Ishikawa (cell line): ENCODE measurements at regions not wholly inside any gene's neighbourhood (a gene's known extent, or its start where the extent isn't known, plus 50 kb on each side); places are given as distances from the start of the nearest gene placed in this dataset.

ENCODE experiments used
- CEBPB ChIP-seq: IDR thresholded peaks from 2 replicates; pipeline ENCODE4 v1.6.1; 2012
- CREB1 ChIP-seq: IDR thresholded peaks from 2 replicates; pipeline ENCODE4 v1.6.1; 2012; ENCODE audit warnings: low read depth
- REST ChIP-seq: IDR thresholded peaks from 2 replicates; pipeline ENCODE4 v1.6.1; 2012; ENCODE audit warnings: low read depth, mild to moderate bottlenecking
- TAF1 ChIP-seq: IDR thresholded peaks from 2 replicates; pipeline ENCODE4 v1.6.1; 2012; ENCODE audit warnings: low read depth, mild to moderate bottlenecking
- TEAD4 ChIP-seq: IDR thresholded peaks from 2 replicates; pipeline ENCODE4 v1.6.1; 2012
- YY1 ChIP-seq: IDR thresholded peaks from 2 replicates; pipeline ENCODE4 v1.6.1; 2012; ENCODE audit warnings: low read depth

GRCh38 chrX:68942104-68942503 is 113.3 kb downstream of the EFNB1 start:
- TF ChIP-seq CEBPB: no peak
- no peak for TF ChIP-seq YY1
- TF ChIP-seq TAF1: no peak
- no peak for TF ChIP-seq TEAD4
- no peak for TF ChIP-seq REST
- TF ChIP-seq CREB1: no peak
